PFSK-1 (cell line): ENCODE measurements at regions not wholly inside any gene's neighbourhood (a gene's known extent, or its start where the extent isn't known, plus 50 kb on each side); places are given as distances from the start of the nearest gene placed in this dataset.

ENCODE experiments used
- FOXP2 ChIP-seq: optimal IDR thresholded peaks from 2 replicates; pipeline ENCODE3; 2011; ENCODE audit warnings: borderline replicate concordance, control low read depth, inconsistent platforms; ENCODE audit not compliant: insufficient read depth; ENCODE audit errors: extremely low read length, extremely low read depth
- POLR2AphosphoS5 ChIP-seq: IDR thresholded peaks from 2 replicates; pipeline ENCODE4 v1.6.1; 2012; ENCODE audit warnings: low read depth, mild to moderate bottlenecking, control low read depth, low read length, moderate library complexity
- SIN3A ChIP-seq: IDR thresholded peaks from 2 replicates; pipeline ENCODE4 v1.6.1; 2012; ENCODE audit warnings: mild to moderate bottlenecking, low read length, moderate library complexity, borderline replicate concordance; ENCODE audit not compliant: insufficient read depth
- TAF1 ChIP-seq: IDR thresholded peaks from 2 replicates; pipeline ENCODE4 v1.6.1; 2012; ENCODE audit warnings: low read length, control low read depth, borderline replicate concordance; ENCODE audit not compliant: insufficient read depth
- TF ChIP-seq, protein P1 (sequence below), 2 experiments: IDR thresholded peaks; 2 replicates each; pipeline versions ENCODE4 v1.6.1 to v1.8.0; 2011 to 2012; ENCODE audit warnings: low read depth in 2 of 2, low read length in 2 of 2, control low read depth in 1 of 2, inconsistent platforms in 1 of 2, mild to moderate bottlenecking in 1 of 2, moderate library complexity in 1 of 2; ENCODE audit not compliant: insufficient read depth in 1 of 2

DNA sequence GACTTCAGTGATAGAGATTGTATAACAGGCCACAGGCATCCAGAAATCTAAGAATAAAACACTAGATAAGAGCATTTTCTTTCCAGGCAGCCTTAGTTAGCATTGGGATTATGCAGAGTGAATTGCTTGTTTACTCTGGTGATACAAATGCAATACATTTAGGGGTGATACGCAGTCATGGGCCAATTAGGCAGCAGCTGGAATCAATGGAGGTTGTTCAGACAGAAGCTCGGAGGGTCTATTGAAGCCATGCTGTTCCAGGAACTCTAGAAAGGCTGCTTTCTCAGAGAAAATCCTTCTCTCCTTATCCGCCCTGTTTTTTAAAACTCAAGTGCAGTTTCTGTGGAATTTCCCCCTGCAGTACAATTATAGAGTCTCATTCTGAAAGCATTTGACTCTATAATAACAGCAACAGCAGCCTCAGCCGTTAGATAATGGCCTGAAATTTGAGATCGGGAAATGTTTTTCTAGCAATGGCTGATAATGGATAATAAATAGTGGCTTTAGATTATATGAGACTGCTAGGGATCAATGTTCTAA lies 364.3 kb upstream of the HS3ST5 start:
- no peak for TF ChIP-seq FOXP2
- no peak for TF ChIP-seq POLR2AphosphoS5
- TF ChIP-seq, protein P1, sequence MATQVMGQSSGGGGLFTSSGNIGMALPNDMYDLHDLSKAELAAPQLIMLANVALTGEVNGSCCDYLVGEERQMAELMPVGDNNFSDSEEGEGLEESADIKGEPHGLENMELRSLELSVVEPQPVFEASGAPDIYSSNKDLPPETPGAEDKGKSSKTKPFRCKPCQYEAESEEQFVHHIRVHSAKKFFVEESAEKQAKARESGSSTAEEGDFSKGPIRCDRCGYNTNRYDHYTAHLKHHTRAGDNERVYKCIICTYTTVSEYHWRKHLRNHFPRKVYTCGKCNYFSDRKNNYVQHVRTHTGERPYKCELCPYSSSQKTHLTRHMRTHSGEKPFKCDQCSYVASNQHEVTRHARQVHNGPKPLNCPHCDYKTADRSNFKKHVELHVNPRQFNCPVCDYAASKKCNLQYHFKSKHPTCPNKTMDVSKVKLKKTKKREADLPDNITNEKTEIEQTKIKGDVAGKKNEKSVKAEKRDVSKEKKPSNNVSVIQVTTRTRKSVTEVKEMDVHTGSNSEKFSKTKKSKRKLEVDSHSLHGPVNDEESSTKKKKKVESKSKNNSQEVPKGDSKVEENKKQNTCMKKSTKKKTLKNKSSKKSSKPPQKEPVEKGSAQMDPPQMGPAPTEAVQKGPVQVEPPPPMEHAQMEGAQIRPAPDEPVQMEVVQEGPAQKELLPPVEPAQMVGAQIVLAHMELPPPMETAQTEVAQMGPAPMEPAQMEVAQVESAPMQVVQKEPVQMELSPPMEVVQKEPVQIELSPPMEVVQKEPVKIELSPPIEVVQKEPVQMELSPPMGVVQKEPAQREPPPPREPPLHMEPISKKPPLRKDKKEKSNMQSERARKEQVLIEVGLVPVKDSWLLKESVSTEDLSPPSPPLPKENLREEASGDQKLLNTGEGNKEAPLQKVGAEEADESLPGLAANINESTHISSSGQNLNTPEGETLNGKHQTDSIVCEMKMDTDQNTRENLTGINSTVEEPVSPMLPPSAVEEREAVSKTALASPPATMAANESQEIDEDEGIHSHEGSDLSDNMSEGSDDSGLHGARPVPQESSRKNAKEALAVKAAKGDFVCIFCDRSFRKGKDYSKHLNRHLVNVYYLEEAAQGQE (IDR thresholded peaks at IDR 0.05; ENCODE audit: insufficient read depth in 1 of 2, low read depth in 2 of 2, low read length in 2 of 2), result no peak
- no peak for TF ChIP-seq SIN3A
- TF ChIP-seq TAF1, result no peak

DNA sequence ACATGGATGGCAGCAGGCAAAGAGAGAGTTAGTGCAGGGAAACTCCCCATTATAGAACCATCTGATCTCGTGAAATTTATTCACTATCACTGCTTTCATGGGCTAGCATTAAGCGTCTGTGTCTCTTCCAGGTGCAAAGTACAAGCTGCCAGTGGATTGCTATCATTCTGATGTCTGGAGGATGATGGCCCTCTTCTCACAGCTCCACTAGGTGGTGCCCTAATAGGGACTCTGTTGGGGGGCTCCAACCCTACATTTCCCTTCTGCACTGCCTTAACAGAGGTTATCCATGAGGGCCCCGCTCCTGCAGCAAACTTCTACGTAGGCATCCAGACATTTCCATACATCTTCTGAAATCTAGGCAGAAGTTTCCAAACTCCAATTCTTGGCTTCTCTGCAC lies 347.8 kb upstream of the HS3ST5 start:
- TF ChIP-seq SIN3A (no peak), TAF1 (no peak), FOXP2 (no peak), POLR2AphosphoS5 (no peak)
- TF ChIP-seq, protein P1 (IDR thresholded peaks at IDR 0.05; ENCODE audit: insufficient read depth in 1 of 2, low read depth in 2 of 2, low read length in 2 of 2), result no peak

DNA sequence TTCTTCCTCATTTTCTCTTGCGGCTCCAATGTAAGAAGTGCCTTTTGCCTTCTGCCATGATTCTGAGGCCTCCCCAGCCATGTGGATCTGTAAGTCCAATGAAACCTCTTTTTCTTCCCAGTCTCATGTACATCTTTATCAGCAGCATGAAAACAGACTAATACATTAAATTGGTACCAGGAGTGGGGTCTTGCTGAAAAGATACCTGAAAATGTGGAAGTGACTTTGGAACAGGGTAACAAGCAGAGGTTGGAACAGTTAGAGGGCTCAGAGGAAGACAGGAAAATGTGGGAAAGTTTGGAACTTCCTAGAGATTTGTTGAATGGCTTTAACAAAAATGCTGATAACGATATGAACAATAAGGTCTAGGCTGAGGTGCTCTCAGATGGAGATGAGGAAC lies 316.7 kb upstream of the HS3ST5 start:
- TF ChIP-seq TAF1, result no peak
- TF ChIP-seq POLR2AphosphoS5, result no peak
- TF ChIP-seq SIN3A, result no peak
- no peak for TF ChIP-seq FOXP2
- TF ChIP-seq, protein P1 (IDR thresholded peaks at IDR 0.05; ENCODE audit: insufficient read depth in 1 of 2, low read depth in 2 of 2, low read length in 2 of 2), result no peak

DNA sequence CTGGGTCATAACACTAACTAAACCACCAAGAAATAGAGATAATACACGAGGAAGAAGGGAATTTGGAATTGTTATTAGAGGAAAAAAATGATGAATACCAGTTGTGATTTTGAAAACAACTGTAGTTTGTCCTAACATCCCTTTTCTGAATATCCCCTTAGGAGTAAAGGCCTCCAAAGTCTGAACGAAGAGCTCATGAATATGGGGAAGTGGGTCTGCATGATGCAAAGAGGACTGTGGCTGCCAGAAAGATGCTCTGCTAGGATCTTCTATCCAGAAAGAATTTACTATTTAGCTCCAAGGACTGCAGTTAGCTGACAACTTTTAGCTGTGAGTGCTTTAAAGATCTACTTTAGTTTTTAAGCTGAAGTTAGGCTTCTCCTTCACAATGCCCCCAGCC lies 308.8 kb upstream of the HS3ST5 start:
- TF ChIP-seq POLR2AphosphoS5 (no peak), FOXP2 (no peak), TAF1 (no peak), SIN3A (no peak)
- TF ChIP-seq, protein P1 (IDR thresholded peaks at IDR 0.05; ENCODE audit: insufficient read depth in 1 of 2, low read depth in 2 of 2, low read length in 2 of 2), result no peak

DNA sequence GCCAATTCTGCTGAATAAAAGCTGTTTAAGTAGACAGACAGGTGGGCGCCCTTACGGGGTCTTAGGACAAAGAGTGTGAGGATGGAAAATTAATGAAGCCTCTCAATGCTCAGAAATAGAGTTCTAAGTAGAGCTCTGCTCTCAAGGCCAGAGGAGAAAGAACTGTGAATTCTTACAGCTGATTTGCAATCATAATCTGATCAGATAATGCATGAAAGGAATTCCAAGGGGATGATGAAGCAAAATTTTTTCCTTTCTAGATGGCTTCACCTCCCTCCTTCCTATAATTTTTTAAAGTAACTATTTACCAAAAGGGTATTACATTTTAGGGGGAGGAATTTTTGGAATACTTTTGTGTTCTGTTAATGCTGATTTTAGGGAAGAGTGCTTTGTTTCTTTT lies 308.1 kb upstream of the HS3ST5 start:
- no peak for TF ChIP-seq FOXP2
- no peak for TF ChIP-seq SIN3A
- TF ChIP-seq, protein P1 (IDR thresholded peaks at IDR 0.05; ENCODE audit: insufficient read depth in 1 of 2, low read depth in 2 of 2, low read length in 2 of 2), result no peak
- TF ChIP-seq POLR2AphosphoS5, result no peak
- no peak for TF ChIP-seq TAF1
